ENCODE measurements at regions not wholly inside any gene's neighbourhood (a gene's known extent, or its start where the extent isn't known, plus 50 kb on each side); places are given as distances from the start of the nearest gene placed in this dataset.

DNA sequence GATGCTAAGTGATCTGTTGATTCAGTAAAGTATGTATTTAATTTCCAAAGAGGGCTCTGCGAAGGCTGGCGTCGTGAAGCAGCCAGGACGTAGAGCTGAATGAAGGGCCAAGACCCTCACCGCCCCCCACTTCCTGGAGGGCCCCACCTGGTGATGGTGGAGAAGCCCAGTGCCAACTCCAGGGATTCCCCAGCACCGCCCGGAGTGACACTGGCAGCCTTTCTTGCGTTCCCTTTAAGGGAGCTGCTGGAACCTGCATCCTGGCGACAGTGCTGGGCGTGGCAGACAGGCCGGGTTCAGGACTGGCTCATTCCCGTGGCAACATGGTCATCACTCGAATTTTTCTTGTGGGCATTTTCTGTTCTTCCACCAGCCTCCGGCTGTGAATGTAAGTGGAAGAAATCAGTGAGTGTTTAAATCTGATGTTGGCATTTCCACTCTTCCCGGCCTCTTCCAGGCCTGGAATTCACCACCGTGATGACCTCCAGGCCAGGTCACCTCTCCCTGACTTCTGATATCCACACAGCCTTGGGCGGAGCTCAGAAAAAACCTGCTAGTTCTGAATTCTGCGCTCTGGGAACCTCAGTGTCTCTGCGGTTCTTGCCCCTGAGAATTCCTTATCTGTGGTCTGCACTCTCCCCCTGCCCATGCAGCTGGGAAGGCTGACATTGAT is 57.4 kb upstream of the DACT2 start:
- in situ Hi-C loops (cut with MboI) (no loop called here), intact Hi-C loops (cut with micrococcal nuclease; ENCODE audit: unreplicated experiment) (no loop called here)
- 34% methylated on average over 19 of the region's 19 CpGs for WGBS (ENCODE audit: insufficient coverage, insufficient replicate concordance, low lambda C conversion rate, missing lambda C conversion rate)
- RAD21 ChIA-PET (ENCODE audit: unreplicated experiment) = no interaction called here
- no peaks in the 10 kb centered on the region for H4K20me1 ChIP-seq (ENCODE audit: control insufficient read depth, insufficient read depth)
- no peaks in the 10 kb centered on the region for H3K27me3 ChIP-seq (replicated peaks in 1 of 2; ENCODE audit: control insufficient read depth in 2 of 2, insufficient read depth in 2 of 2, low read length in 1 of 2)
- H2AFZ ChIP-seq (ENCODE audit: control insufficient read depth, low read depth, low read length) = no peak overlapping the region
- H3K4me2 ChIP-seq (ENCODE audit: control insufficient read depth, insufficient read depth) = no peak overlapping the region
- H3K79me2 ChIP-seq (ENCODE audit: control insufficient read depth, insufficient read depth, low read length) = no peaks in the 10 kb centered on the region
- no peak for TF ChIP-seq CHD1 (IDR thresholded peaks at IDR 0.05; ENCODE audit: low read depth, low read length)
- no peak for TF ChIP-seq CREB1 (IDR thresholded peaks at IDR 0.05; ENCODE audit: low read depth)
- no peak for TF ChIP-seq RAD51 (IDR thresholded peaks at IDR 0.05)
- TF ChIP-seq, protein P1, sequence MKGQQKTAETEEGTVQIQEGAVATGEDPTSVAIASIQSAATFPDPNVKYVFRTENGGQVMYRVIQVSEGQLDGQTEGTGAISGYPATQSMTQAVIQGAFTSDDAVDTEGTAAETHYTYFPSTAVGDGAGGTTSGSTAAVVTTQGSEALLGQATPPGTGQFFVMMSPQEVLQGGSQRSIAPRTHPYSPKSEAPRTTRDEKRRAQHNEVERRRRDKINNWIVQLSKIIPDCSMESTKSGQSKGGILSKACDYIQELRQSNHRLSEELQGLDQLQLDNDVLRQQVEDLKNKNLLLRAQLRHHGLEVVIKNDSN (IDR thresholded peaks at IDR 0.05; ENCODE audit: borderline replicate concordance, extremely low read length, insufficient read depth, low read depth, low read length) = no peak
- no peak for TF ChIP-seq MXI1 (IDR thresholded peaks at IDR 0.05; ENCODE audit: low read depth, low read length)
- no peak for TF ChIP-seq MYB (IDR thresholded peaks at IDR 0.05; ENCODE audit: borderline replicate concordance, low read depth, low read length)
- TF ChIP-seq E4F1 (IDR thresholded peaks at IDR 0.05; ENCODE audit: borderline replicate concordance, partially characterized antibody) = no peak
- TF ChIP-seq, protein P2, sequence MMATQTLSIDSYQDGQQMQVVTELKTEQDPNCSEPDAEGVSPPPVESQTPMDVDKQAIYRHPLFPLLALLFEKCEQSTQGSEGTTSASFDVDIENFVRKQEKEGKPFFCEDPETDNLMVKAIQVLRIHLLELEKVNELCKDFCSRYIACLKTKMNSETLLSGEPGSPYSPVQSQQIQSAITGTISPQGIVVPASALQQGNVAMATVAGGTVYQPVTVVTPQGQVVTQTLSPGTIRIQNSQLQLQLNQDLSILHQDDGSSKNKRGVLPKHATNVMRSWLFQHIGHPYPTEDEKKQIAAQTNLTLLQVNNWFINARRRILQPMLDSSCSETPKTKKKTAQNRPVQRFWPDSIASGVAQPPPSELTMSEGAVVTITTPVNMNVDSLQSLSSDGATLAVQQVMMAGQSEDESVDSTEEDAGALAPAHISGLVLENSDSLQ (IDR thresholded peaks at IDR 0.05) = no peak
- no peak for TF ChIP-seq CHD4 (IDR thresholded peaks at IDR 0.05)
- no peak for TF ChIP-seq ZNF24 (IDR thresholded peaks at IDR 0.05)
- TF ChIP-seq PBX3 (IDR thresholded peaks at IDR 0.05; ENCODE audit: insufficient replicate concordance, low read depth, low read length) = no peak
- H3K27ac ChIP-seq (ENCODE audit: control insufficient read depth, insufficient read depth) = no peak overlapping the region
- H3K4me3 ChIP-seq = no peak overlapping the region
- DNase-seq (ENCODE audit: low read depth, low spot score) (no peak), FAIRE-seq (no peak), ATAC-seq (no peak)
- POLR2A ChIA-PET = no interaction called here
- SMC1A ChIA-PET (ENCODE audit: uncharacterized antibody, unreplicated experiment) = no interaction called here
- H3K4me1 ChIP-seq (ENCODE audit: control insufficient read depth, insufficient read depth, low read length) = no peaks in the 10 kb centered on the region
- CTCF ChIA-PET = no interaction called here
- H3K36me3 ChIP-seq (ENCODE audit: control insufficient read depth in 2 of 2, insufficient read depth in 2 of 2, low read length in 1 of 2) = no peaks in the 10 kb centered on the region
- H3K9me3 ChIP-seq (replicated peaks; ENCODE audit: control insufficient read depth, insufficient read depth, low read length) = peaks cover 5% of the 10 kb centered on the region; the same call in 1 of the 3 replicates
- H3K9ac ChIP-seq (ENCODE audit: control insufficient read depth, insufficient read depth, low read length) = no peak overlapping the region
- BruUV-seq (replicated peaks) = no TSS peak
